GM23338 (cell line): ENCODE measurements at regions not wholly inside any gene's neighbourhood (a gene's known extent, or its start where the extent isn't known, plus 50 kb on each side); places are given as distances from the start of the nearest gene placed in this dataset.

Experiments used
- EZH2 ChIP-seq: fragments of 200-600 bp; sonication (generic); IDR thresholded peaks from one replicate; pipeline ENCODE4 v1.8.0; 2017; ENCODE audit warnings: antibody characterized with exemption, mild to moderate bottlenecking, low read depth; ENCODE audit not compliant: unreplicated experiment
- EZH2phosphoT487 ChIP-seq: fragments of 200-600 bp; sonication (generic); IDR thresholded peaks from one replicate; pipeline ENCODE4 v1.8.1; 2018; ENCODE audit warnings: antibody characterized with exemption; ENCODE audit not compliant: unreplicated experiment
- JUNB ChIP-seq: IDR thresholded peaks from one replicate; pipeline ENCODE4 v1.6.1; 2016; ENCODE audit warnings: antibody characterized with exemption; ENCODE audit not compliant: unreplicated experiment
- NANOG ChIP-seq: IDR thresholded peaks from 2 replicates; pipeline ENCODE4 v1.6.1; 2016; ENCODE audit warnings: antibody characterized with exemption, borderline replicate concordance
- POLR2AphosphoS5 ChIP-seq: IDR thresholded peaks from 2 replicates; pipeline ENCODE4 v1.6.1; 2016; ENCODE audit warnings: antibody characterized with exemption, low read depth
- TF ChIP-seq, protein P1 (sequence below), 2 experiments: fragments of 200-600 bp in 1 of 2; sonication (generic) in 1 of 2; conservative IDR thresholded peaks; 2 replicates each; pipeline versions ENCODE4 v1.5.1 to v1.6.1; 2016 to 2017; ENCODE audit warnings: antibody characterized with exemption in 2 of 2, low read depth in 2 of 2, mild to moderate bottlenecking in 2 of 2, moderate library complexity in 1 of 2
- TF ChIP-seq, protein P2 (sequence below): IDR thresholded peaks from one replicate; pipeline ENCODE4 v1.6.1; 2018; ENCODE audit warnings: antibody characterized with exemption; ENCODE audit not compliant: unreplicated experiment

DNA sequence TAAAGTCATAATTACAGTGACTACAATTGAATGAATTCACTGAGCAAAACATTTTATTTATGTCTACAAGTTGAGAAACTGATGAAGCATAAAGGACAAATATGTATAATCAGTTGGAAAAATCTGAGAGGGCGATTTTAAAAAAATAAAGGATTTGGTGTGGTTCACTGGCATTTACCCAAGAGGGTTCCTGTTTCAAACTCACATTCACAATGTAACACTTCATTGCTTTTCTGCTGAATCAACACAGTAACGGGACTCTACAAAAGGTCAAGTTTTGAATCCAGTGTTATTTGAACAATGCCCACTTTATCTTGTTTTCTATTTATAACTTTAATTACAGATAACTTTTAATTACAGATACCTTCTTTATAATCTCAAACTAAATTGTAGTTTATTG lies 138.6 kb downstream of the NUDT12 start:
- TF ChIP-seq, protein P1, sequence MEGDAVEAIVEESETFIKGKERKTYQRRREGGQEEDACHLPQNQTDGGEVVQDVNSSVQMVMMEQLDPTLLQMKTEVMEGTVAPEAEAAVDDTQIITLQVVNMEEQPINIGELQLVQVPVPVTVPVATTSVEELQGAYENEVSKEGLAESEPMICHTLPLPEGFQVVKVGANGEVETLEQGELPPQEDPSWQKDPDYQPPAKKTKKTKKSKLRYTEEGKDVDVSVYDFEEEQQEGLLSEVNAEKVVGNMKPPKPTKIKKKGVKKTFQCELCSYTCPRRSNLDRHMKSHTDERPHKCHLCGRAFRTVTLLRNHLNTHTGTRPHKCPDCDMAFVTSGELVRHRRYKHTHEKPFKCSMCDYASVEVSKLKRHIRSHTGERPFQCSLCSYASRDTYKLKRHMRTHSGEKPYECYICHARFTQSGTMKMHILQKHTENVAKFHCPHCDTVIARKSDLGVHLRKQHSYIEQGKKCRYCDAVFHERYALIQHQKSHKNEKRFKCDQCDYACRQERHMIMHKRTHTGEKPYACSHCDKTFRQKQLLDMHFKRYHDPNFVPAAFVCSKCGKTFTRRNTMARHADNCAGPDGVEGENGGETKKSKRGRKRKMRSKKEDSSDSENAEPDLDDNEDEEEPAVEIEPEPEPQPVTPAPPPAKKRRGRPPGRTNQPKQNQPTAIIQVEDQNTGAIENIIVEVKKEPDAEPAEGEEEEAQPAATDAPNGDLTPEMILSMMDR (conservative IDR thresholded peaks at IDR 0.05; ENCODE audit: low read depth in 2 of 2), result no peak
- no peak for TF ChIP-seq EZH2
- no peak for TF ChIP-seq EZH2phosphoT487
- TF ChIP-seq, protein P2, sequence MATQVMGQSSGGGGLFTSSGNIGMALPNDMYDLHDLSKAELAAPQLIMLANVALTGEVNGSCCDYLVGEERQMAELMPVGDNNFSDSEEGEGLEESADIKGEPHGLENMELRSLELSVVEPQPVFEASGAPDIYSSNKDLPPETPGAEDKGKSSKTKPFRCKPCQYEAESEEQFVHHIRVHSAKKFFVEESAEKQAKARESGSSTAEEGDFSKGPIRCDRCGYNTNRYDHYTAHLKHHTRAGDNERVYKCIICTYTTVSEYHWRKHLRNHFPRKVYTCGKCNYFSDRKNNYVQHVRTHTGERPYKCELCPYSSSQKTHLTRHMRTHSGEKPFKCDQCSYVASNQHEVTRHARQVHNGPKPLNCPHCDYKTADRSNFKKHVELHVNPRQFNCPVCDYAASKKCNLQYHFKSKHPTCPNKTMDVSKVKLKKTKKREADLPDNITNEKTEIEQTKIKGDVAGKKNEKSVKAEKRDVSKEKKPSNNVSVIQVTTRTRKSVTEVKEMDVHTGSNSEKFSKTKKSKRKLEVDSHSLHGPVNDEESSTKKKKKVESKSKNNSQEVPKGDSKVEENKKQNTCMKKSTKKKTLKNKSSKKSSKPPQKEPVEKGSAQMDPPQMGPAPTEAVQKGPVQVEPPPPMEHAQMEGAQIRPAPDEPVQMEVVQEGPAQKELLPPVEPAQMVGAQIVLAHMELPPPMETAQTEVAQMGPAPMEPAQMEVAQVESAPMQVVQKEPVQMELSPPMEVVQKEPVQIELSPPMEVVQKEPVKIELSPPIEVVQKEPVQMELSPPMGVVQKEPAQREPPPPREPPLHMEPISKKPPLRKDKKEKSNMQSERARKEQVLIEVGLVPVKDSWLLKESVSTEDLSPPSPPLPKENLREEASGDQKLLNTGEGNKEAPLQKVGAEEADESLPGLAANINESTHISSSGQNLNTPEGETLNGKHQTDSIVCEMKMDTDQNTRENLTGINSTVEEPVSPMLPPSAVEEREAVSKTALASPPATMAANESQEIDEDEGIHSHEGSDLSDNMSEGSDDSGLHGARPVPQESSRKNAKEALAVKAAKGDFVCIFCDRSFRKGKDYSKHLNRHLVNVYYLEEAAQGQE, result no peak
- TF ChIP-seq POLR2AphosphoS5, result no peak
- TF ChIP-seq JUNB, result no peak
- TF ChIP-seq NANOG, result no peak
